ENCODE measurements at regions not wholly inside any gene's neighbourhood (a gene's known extent, or its start where the extent isn't known, plus 50 kb on each side); places are given as distances from the start of the nearest gene placed in this dataset.

GRCh38 chr1:53378061-53378460, 50.2 kb upstream of the LRP8 start:
- DNase-seq: peak; percentile 38

- peak; percentile 35 for DNase-seq
Observed at GRCh38 chr1:53378932-53379661, 51.2 kb upstream of the LRP8 start.

- peak; percentile 27 for DNase-seq
Observed at GRCh38 chr1:53379662-53380002, 51.8 kb upstream of the LRP8 start.

DNA sequence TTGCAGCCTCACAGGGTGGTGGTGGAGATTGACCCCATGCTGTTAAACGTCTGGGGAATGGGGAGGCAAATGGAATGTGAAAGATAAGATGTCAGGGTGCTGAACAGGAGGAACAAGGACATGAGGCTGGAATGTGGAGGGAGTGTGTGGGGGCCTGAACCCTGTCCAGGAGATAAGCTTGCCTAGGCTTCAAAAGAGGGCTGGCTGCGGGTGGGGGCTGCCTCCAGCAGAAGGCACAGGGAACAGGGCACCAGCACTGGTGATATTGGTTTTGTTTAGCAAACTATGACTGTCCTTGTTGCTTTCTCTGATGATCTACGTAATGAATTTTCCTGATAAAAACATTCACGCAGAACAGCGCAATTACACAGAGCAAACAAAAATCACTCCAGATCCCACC, 52.4 kb upstream of the LRP8 start:
- DNase-seq: no peak

- no peak for DNase-seq
Observed at GRCh38 chr1:53381790-53382401, 54.0 kb upstream of the LRP8 start.

GRCh38 chr1:53383136-53383870, 55.4 kb upstream of the LRP8 start:
- no peak for DNase-seq

DNA sequence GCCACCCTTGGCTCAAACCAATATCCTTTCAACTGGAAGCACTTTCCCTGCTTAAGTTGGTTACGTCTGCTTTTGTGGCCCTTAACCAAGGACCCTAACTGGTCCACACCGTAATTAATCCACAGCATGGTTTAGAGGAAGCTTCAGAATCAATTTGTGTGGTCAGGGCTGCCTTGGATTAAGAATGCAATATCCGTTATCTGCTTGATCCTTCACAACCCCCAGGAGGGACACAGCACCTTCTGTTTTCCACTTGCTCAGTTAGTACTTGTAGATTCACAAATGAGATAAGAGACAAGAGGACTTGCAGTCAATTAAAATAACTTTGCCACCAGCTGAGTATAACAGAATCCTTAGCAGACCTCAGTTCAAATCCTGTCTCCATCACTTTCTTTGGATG, 56.9 kb upstream of the LRP8 start:
- no peak for DNase-seq

DNA sequence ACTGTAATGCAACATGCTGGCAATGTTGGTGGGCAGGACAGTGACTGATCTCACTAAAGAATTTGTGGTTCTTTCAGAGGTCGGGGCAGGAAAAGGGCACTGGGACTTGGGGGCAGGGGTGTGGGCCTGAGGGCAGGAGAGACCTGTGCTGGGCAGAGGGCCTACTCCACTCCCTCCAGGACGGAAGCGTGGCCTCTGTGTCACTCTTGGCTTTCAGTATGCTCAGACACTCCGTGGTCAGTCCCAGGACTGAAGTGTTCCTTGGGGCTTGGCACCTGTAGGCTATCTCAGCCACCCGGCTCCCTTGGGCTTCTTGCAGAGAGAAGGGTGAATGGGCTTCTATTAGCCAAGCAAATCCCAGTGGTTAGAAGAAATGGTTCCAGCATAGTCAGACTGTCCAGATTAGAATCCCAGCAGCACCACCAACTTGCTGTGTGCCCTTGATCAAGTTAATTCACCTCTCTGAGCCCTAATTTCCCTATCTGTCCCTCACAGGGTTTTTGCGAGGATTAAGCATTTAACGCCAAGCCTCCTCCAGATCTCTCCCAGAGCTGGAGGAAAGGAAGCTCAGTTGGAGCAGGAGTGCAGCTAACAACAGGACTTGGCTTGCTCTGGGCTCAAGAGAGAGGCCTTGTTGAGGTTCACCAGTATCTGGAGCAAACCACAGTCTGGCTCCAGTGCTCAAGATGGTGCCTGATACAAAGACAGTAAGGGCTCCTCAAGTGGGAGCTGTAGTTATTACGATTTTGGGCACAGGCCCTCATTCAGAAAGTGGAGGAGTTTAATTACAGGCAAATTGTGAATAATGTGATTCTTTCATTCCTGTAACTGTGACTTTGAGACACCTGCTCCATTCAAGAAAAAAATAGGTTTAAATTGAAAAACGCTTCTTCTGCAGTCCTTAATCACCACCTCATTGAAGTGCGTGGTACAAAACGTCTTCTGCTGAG, 57.7 kb upstream of the LRP8 start:
- no peak for DNase-seq

- DNase-seq: no peak
Observed at GRCh38 chr1:53388963-53389362, 61.1 kb upstream of the LRP8 start.

GRCh38 chr1:53390261-53390660, 62.4 kb upstream of the LRP8 start:
- DNase-seq: no peak

GRCh38 chr1:53390736-53391135, 62.9 kb upstream of the LRP8 start:
- no peak for DNase-seq

DNA sequence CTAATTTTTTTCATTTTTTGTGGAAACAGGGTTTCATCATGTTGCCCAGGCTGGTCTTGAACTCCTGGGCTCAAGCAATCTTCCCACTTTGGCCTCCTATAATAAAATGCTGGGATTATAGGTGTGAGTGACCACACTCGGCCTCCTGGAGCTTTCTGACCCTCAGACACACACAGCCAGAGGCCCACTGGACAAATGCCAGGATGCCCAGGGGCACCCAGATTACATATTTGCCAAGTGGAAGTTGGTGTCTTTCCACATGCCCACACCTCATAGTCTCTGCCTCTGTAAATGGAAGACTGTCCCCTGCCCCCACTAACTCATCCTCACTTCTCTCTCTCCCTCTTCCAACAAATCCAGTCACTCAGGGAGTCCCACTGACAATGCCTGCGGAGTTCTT, 63.4 kb upstream of the LRP8 start:
- DNase-seq: no peak

GRCh38 chr1:53391982-53392381, 64.1 kb upstream of the LRP8 start:
- no peak for DNase-seq

DNA sequence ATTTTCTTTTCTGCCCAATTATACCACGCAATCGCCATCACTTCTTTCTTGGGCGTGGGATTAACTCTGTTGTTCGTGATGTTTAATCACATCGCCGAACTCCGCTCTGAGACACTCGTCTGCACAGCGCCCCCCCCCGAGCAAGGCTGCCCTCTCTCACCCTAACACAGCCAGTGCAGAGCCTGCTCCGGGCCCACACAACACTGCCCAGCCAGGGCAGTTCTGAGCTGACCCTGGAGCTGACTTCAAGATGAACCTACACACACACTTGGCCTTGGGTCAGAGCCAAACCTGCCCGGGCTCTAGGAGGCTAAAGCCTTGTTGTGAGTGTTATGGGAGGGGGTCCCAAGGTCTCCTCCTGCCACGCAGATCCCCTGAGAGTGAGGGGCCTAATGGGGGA, 64.6 kb upstream of the LRP8 start:
- DNase-seq: no peak

DNA sequence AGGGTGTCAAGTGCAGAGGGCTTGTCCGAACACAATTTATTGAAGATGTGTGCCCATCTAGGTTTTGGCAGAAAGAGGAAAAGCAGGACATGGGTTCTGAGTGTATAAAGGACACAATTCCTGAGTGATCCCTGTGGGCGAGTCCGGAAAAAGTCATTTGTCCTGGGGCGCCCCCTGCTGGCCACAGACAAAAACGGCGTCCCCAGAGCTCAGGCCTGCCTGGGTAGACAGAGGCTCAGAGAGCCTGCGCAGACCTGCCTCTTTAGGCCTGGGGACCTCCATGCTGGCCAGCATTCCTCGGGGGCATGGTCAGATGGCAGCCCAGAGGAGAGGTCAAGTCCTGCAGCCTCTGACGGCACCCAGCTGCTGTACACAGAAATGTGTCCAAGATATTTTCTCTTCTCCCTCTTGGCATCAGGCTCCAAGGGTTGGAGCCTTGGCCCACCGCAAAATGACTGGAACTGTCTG, 65.5 kb upstream of the LRP8 start:
- peak; percentile 90 for DNase-seq

DNA sequence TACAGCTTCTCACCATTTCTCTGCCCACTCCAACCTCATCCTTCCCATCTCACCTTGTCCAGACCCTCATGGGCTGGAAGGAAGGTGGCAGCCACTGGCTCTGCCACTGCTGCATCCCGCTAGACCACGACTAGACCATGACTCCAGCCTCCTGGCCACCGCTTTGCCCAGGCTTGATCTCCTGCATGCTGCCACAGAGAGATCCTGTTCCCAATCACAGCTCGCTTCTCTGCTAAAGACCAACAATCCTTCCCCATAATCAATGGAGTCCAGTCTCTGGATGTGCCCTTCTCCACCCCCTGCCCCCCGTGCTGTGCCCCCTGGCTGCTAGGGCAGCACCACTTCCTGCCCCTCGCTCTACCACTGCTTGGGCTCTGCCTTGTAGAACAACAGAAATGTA, 64.9 kb upstream of the DMRTB1 start:
- no peak for DNase-seq

DNA sequence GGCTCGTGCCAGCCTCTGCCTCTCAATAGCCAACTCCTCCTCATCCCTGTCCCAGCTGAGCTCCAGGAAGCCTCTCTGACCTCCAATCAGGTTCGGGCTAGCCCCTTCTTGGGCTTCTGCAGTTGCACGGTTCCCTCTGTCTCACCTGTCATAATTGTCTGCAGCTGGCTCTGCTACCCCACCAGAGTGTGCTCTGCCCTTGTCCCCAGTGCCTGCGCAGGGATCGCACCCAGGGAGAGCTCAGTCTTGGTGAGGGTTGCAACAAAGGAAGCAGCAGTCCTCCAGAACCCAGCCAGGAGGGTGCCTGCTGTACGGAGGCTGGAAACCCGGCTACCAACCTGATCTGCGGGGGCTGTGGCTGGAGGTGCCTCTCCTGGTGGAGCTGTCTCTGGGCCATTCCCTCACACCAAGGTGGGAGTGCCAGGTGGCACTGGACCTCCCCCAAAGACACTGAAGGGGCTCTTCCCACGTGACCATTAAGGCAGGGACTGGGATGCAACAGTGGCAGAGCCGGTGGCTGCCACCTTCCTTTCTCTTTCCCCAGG, 63.5 kb upstream of the DMRTB1 start:
- DNase-seq: no peak

- DNase-seq: no peak
Observed at GRCh38 chr1:53396573-53397268, 62.5 kb upstream of the DMRTB1 start.

DNA sequence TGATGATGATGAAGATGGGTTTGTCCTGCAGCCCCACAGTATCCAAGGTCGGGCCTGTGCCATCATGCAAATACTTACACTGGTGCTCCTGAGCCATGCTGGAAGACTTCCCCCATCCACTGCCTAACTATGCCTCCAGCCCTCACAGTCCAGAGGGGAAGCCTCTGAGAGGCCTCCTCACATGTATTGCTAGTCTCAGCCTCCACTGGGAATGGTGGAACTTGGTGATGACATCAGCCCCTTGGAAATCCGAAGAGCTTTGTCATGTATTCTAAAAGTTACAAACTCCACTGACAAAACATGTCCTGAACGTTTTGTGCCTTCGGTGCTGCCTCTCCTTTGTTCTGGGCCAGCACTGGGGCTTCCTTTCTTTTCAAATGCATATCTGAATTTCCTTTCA, 61.1 kb upstream of the DMRTB1 start:
- DNase-seq: peak; percentile 52

DNA sequence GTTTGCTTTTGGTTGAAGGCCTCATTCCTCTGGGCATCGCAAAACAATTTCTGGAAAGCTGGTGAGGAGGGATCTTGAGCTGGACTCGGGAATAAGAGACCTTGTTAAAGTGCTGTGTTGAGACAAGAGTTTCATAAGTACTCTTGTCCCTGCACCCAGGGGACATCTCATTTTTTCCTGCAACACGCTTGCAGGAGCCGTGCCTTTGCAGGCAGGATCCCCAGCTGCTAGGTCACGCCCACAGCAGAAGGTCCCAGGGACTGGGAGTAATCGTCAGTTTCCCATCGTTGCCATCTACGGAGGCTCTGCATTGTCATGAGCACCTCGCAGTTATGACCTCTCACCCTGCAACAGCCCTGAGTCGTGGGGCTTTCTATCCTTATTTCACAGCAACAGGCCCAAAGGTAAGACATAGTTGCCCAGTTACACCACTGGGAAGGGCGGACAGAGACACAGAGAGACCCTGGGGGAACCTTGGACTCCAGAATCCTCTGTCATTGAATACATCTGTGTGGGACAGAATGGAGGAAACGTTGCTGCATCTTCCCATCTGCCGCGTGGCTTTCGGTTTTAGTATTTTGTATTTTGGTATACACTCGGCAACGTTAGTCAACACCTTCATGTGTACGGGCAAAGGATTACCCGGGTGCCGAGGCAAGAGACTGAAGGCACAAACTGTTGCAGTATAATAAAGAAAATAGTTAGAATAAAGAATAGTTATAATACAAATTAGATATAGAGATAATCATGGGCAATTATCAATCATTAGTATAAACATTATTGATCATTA, 60.4 kb upstream of the DMRTB1 start:
- peak; percentile 30 for DNase-seq
